HG03025 (cell line): ENCODE measurements at regions not wholly inside any gene's neighbourhood (a gene's known extent, or its start where the extent isn't known, plus 50 kb on each side); places are given as distances from the start of the nearest gene placed in this dataset.
"Not testable (repeated sequence)": the region's sequence is repeated elsewhere in the genome, so short reads cannot be mapped to it uniquely, and the experiment has no call there.

Experiments used
- ATAC-seq: cut with Tn5 transposase; IDR thresholded peaks from one replicate; pipeline ENCODE4 v1.9.1; 2021; ENCODE audit warnings: mild to moderate bottlenecking, moderate library complexity; ENCODE audit not compliant: unreplicated experiment, low FRiP score

DNA sequence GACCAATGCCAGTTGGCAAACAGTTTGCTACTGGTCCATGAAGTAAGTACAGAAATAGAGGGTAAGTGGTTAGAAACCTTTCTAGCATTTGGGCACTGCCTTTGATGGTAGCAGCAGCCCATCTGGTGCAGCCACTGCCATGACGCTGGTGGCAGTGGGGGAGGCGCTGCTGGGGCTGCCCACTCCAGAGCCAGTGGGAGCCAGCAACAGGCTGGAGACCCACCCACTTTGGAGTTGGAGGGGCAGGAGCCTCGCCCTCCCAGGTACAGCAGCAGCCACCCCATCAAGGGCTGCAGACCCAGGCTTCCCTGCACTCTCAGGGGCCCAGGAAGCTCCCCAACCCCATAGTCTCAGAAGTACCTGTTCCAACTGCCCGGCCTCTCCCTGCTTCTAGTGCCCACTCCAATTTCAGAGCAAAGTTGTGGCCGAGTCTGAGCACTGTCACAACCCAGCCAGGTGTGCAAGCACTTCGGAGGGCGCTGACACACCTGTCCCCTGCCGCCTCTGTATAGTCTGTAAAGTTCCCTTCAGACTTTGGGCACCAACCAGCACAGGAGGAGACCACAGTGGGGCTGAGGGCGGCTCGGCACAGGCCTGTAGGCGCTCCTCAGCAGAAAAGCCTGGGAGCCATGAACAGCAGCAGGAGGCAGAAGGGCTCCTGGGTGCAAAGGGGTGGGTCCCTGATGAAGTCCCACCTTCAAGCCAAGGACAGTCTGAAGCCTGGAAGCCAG is 125.6 kb upstream of the CCDC150 start:
- no peak for ATAC-seq

DNA sequence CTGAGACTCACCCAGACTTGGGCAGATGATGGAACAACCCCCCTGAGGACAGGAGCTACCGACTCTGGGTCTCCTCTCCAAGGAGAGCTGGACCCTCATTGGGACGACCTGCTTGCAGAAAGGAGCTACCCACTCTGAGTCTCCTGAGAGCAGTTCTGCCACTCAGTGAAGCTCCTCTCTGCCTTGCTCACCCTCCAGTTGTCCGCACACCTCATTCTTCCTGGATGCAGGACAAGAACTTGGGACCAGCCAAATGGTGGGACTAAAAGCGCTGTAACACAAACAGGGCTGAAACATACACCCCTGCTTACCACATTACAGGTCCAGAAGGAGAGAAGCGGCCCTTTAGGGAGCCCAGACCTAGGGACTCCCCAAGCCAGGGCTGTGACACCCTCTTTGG is 124.9 kb upstream of the CCDC150 start:
- ATAC-seq: no peak

GRCh38 chr2:196515051-196515450 is 124.5 kb upstream of the CCDC150 start:
- ATAC-seq: no peak

DNA sequence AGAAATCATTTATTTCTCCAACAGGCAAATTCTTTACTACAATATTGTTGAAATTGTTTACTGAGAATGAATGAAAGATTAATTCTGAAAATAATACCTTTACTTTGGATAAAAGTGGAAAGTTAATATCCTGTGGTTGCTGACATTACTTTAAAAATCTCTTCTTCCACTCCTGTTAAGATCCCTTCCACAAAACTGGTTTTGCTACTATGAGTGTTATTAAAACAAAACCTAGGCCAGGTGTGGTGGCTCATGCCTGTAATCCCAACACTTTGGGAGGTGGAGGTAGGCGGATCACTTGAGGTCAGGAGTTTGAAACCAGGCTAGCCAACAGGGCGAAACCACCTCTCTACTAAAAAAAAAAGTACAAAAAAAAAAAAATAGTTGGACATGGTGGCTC is 123.9 kb upstream of the CCDC150 start:
- ATAC-seq: no peak

DNA sequence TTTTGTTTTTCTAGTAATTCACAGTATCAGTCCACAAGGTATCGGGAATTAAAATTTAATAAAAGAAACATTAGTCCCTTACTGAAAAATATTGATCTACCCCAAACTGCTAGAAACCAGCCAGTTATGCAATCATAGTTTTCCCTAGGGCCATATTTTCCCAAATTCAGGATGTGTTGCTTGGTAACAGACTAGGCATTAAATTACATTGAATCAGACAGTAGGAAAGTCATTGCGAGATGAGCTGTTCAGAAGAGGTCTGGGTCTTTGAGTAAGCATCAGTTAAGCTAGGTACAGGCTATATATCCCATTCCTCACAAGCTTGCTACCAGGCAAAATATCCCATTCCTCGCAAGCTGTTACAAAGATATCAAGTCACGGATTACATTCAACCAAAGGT is 123.0 kb upstream of the CCDC150 start:
- ATAC-seq: no peak

DNA sequence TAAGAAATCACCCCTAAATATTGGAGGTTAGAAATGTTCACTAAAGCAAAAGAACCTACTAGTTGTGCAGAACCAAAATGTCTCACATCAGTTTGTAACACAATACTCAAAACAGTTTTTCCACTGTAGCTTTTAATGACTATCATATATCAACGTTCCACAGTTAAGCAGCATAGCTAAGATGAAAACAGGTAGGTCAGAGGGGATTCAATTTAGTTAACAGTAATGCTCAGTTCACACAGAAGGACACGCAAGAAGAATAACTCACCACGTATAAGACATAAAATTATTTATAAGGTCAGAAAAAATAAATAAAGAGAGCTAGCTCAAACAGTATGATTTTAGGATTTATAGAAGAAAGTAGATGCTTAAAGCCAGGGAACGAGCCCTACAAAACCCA is 118.9 kb upstream of the CCDC150 start:
- ATAC-seq: no peak

DNA sequence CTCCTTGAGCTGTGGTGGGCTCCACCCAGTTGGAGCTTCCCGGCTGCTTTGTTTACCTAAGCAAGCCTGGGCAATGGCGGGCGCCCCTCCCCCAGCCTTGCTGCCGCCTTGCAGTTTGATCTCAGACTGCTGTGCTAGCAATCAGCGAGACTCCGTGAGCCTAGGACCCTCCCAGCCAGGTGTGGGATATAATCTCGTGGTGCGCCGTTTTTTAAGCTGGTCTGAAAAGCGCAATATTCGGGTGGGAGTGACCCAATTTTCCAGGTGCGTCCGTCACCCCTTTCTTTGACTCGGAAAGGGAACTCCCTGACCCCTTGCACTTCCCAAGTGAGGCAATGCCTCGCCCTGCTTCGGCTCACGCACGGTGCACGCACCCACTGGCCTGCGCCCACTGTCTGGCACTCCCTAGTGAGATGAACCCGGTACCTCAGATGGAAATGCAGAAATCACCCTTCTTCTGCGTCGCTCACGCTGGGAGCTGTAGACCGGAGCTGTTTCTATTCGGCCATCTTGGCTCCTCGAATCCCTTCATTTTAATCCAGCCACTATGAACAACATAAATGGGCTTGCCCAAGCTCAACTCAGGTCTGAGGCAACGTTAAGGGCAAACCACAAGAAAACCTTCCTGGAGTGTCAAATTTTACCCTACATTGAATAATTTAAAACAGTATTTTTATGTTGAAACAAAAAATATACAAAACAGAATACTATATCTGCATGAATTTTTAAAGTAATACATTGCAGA is 112.4 kb upstream of the CCDC150 start:
- not testable (repeated sequence) for ATAC-seq

DNA sequence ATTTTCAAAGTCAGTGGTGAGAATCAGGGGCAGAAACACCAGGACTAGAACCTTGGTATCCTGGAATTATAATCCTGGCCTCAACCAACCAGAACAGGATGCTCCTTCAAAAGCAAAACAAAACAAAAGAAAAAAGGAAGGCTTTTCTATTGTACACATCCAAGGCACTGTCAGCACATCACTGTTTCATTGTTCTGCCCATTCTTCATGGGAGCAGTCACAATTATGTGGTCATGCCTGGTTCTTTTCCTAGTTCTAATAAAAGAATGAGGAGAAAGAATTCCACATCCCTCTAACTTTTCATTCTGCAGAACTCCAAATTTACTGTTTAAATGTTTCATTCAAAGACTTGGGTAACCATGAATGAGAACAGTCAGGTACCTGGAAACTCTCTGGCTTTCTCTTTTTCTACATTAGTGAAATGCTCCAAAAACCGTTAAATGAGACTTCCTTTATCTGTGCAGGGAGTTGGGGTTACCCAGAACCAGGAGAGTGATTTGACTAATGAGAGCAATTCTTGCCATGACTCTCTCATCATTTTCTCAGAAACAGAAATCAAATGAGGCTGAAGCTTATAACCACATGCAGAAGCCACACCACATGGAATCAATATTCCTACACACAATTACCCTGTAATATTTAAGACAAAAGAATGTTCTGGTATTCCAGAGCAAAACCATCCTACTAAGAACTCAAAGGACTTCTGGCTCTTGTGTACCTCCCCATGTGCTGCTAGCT is 110.9 kb upstream of the CCDC150 start:
- no peak for ATAC-seq

- peak; percentile 51 for ATAC-seq
Observed at GRCh38 chr2:196530910-196531309, 108.6 kb upstream of the CCDC150 start.

DNA sequence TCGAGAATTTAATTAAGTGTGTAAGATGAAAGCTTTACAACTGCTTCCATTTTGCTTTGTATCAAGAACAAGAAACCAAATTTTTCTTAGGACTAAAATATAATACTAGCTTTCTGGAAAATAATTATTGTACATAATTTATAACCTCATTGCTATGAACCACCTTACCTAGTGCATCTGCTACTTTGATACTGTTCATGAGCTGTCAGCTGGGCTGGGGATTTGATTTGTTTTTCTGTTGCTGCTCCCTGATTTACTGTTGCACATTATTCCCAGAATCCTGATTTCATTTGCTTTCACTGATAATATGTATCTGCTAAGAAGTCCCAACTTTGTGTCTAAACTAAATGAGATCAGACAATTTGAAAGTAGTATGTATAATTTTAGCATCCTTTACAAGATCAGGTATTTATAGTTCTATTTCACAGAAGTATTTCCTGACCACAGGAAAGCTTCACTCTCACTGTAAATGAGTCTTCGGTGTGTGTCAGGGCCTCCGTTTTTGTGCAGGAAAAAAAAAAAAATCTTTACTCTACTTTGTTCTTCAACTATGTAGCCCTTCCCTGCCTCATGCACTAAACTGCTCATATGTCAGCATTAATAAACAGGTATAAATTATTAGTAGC is 105.6 kb upstream of the CCDC150 start:
- ATAC-seq: no peak

- ATAC-seq: no peak
Observed at GRCh38 chr2:196534495-196534894, 105.0 kb upstream of the CCDC150 start.

- ATAC-seq: no peak
Observed at GRCh38 chr2:196535061-196535460, 104.5 kb upstream of the CCDC150 start.

DNA sequence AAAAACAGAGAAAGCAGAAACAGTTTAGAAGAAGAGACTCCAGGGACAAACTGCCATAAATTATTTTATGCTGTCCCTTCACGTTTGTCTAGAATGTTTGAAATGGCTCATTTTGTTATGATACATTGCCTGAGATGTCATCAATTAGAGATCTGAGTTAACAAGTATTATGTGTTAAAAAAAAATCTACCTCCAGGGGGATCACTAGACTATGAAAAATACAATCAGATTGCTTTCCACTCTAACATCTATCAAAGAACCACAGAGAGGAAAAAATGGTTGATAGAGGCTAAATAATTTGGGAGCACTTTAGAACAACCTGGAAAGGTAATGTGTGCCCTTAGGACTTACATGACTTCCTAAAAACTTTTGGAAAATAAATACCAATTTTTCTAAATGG is 103.8 kb upstream of the CCDC150 start:
- no peak for ATAC-seq

DNA sequence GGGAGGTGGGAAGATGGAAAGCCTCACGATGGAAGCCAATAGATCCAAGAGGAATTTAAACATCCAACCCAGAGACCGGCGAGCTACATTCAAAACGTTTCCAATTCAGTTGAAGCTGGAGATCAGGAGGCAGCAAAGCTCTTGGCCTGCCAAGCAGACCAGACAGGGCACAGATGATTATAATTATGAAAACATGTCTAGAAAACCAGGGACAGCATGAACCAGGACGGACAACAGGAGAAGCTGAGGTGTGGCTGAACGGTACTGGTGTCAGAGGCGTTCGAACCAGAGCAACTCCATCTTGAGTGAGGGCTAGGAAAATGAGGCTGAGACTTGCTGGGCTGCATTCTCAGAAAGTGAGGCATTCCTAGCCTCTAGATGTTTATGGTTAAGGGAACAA is 102.2 kb upstream of the CCDC150 start:
- ATAC-seq: no peak

DNA sequence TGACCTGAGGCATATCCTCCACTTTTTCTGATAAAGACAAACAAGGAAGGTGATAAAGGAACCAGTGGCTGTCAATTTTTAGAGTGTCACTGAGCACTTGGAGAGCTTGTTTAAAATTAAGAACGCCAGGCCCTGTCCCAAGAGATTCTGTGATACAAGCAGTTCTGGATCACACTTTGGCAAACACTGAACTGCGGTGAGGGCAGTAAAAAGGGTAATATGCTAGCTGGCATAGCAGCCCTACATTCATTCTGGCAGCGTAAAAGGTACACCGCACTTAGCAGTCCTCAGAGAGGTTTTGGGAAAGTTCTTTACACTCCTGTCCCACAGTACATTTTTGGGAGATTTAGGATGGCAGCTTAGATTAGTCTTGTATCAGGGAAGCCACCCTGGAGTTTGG is 101.3 kb upstream of the CCDC150 start:
- no peak for ATAC-seq

DNA sequence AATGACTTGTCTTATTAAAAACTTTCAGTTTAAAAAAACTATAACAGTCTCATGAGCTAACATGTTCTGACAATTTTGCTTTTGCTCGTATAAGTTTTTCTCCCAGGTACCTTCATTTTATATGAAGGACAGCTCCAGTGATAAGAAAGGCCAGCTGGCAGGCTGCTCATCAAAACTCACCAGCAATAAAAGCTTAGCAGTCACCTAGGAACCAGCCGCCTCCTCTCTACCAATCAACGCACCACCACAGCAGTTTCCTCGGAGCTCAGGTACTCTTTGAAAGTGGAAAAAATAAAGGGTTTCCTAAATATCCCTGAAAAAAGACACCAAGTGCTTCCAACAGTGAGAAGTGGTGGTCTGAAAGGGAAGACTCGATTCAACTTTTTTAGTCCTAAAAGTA is 100.9 kb upstream of the CCDC150 start:
- no peak for ATAC-seq

- no peak for ATAC-seq
Observed at GRCh38 chr2:196544906-196545433, 94.5 kb upstream of the CCDC150 start.

GRCh38 chr2:196546151-196546919 is 93.2 kb upstream of the CCDC150 start:
- ATAC-seq: no peak

- no peak for ATAC-seq
Observed at GRCh38 chr2:196549052-196549451, 90.5 kb upstream of the CCDC150 start.

DNA sequence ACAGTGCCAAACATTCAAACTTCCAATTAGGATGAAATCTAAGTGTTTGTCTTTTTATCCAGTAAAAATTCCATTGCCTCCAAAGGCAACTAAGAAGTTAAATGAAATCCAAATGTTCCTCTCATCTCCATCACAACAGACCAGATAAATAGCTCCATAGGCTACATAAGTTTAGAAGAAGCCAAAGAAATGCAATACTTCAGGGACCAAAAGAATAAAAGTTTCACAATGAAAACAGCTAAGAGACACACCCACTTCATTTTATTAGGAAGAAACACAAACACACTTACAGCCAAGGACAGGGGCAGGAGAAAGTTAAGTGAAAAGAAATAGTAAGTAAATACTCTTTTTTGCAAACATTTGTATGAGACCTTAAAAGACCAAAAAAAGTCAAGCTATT is 88.5 kb upstream of the CCDC150 start:
- ATAC-seq: no peak
